ENCODE measurements at regions not wholly inside any gene's neighbourhood (a gene's known extent, or its start where the extent isn't known, plus 50 kb on each side); places are given as distances from the start of the nearest gene placed in this dataset.

DNA sequence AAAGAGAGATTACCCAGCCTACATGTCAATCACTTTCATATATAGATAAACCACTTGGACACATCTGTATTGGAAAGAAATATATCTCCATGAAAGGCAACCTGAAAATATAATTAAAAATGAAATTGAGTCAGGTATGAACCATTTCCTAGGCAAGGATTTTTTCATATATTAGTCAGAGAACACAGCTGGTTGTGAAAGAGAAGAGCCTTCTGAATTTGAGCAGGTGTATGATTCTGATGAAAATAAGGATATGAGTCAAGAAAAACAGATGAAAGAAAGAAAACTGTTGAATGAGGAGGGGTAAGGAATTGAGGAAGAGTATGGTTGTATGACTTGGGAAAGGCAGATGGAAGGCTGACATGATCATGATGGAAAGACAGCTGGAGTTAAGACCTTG is 441.1 kb downstream of the HAO1 start:
- POLR2A ChIA-PET (ENCODE audit: partially characterized antibody): no interaction called here
- H3K9me3 Mint-ChIP-seq: peaks cover 0 to 11% (median 5%) of the 10 kb centered on the region in 8 donors

DNA sequence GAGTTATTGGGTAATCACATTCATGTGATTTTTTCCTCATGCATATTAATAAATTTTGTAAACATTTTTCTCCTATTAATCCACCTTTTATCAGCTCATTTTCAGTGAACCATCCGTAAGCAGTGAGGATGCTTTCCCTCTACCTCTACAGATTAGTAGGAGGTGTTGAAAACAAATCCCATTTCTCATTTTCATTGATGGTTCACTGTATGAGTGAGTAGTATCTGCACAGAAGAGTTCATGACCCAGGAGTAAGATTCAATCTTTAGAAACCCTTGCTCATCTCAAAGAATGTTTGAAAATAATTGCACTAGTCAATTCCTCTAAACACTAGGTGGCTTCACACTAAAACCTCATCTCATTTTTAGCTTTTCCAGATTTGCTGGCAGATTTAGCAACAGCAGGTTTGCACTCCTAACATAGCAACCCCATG is 440.0 kb downstream of the HAO1 start:
- intact Hi-C loops (cut with micrococcal nuclease): no loop called here
- Histone ChIP-seq H3K27ac (ENCODE audit: low read depth, low read length) (no peak overlapping the region), H3K36me3 (ENCODE audit: insufficient read depth, low read length) (no peaks in the 10 kb centered on the region), H3K4me3 (ENCODE audit: low read length in 2 of 2) (no peak overlapping the region), H3K27me3 (ENCODE audit: insufficient read depth, low read length) (no peaks in the 10 kb centered on the region), H3K9me3 (ENCODE audit: control insufficient read depth in 1 of 2, low read length in 2 of 2) (no peaks in the 10 kb centered on the region), H3K4me1 (ENCODE audit: insufficient read depth, low read length) (no peaks in the 10 kb centered on the region)
- no peak overlapping the region for H3K27ac Mint-ChIP-seq
- no peak for DNase-seq
- no peaks in the 10 kb centered on the region for H3K4me1 Mint-ChIP-seq
- H3K36me3 Mint-ChIP-seq: no peaks in the 10 kb centered on the region
- peaks cover 0 to 6% (median 2%) of the 10 kb centered on the region in 8 donors for H3K9me3 Mint-ChIP-seq
- no peak overlapping the region for H3K4me3 Mint-ChIP-seq
- ChIA-PET CTCF (ENCODE audit: partially characterized antibody) (no interaction called here), POLR2A (ENCODE audit: partially characterized antibody) (no interaction called here)
- H3K27me3 Mint-ChIP-seq: no peaks in the 10 kb centered on the region

More for the DNA sequence above, 441.1 kb downstream of the HAO1 start:
- Histone ChIP-seq H3K36me3 (ENCODE audit: insufficient read depth, low read length) (no peaks in the 10 kb centered on the region), H3K9me3 (ENCODE audit: control insufficient read depth in 1 of 2, low read length in 2 of 2) (no peaks in the 10 kb centered on the region), H3K4me3 (ENCODE audit: low read length in 2 of 2) (no peak overlapping the region), H3K27ac (ENCODE audit: low read depth, low read length) (no peak overlapping the region), H3K27me3 (ENCODE audit: insufficient read depth, low read length) (no peaks in the 10 kb centered on the region), H3K4me1 (ENCODE audit: insufficient read depth, low read length) (no peaks in the 10 kb centered on the region)
- intact Hi-C loops (cut with micrococcal nuclease): no loop called here
- no peaks in the 10 kb centered on the region for H3K27me3 Mint-ChIP-seq
- no peak overlapping the region for H3K27ac Mint-ChIP-seq
- H3K4me3 Mint-ChIP-seq: no peak overlapping the region
- CTCF ChIA-PET (ENCODE audit: partially characterized antibody): no interaction called here
- DNase-seq: no peak
- H3K4me1 Mint-ChIP-seq: no peaks in the 10 kb centered on the region
- H3K36me3 Mint-ChIP-seq: no peaks in the 10 kb centered on the region

DNA sequence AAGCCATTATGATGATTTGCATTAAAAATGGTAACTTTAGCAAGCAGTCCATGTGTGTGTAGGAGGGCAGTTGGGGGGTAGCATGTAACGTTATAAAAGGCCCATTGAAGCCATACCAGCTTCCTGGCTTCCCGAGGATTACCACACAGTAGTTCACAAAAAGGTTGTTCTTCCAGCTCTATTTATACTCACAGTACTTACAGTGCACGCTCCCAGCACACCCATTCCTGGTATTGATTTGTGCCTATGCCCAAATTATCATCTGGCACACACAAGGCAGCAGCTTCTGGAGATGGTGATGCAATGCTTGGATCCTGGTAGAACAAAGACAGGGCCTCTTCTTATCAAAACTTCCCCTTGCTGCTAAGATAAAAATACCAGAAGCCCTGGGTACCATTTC is 436.8 kb downstream of the HAO1 start:
- Mint-ChIP-seq H3K27me3 (no peaks in the 10 kb centered on the region), H3K4me1 (no peaks in the 10 kb centered on the region), H3K4me3 (no peak overlapping the region), H3K27ac (no peak overlapping the region), H3K9me3 (peaks cover 0 to 9% (median 4%) of the 10 kb centered on the region in 8 donors), H3K36me3 (no peaks in the 10 kb centered on the region)
- POLR2A ChIA-PET (ENCODE audit: partially characterized antibody): no interaction called here
- Histone ChIP-seq H3K9me3 (ENCODE audit: control insufficient read depth in 1 of 2, low read length in 2 of 2) (no peaks in the 10 kb centered on the region), H3K36me3 (ENCODE audit: insufficient read depth, low read length) (no peaks in the 10 kb centered on the region), H3K27ac (ENCODE audit: low read depth, low read length) (no peak overlapping the region), H3K27me3 (ENCODE audit: insufficient read depth, low read length) (no peaks in the 10 kb centered on the region), H3K4me3 (ENCODE audit: low read length in 2 of 2) (no peak overlapping the region), H3K4me1 (ENCODE audit: insufficient read depth, low read length) (no peaks in the 10 kb centered on the region)
- DNase-seq: no peak
- CTCF ChIA-PET (ENCODE audit: partially characterized antibody): no interaction called here
- intact Hi-C loops (cut with micrococcal nuclease): no loop called here

DNA sequence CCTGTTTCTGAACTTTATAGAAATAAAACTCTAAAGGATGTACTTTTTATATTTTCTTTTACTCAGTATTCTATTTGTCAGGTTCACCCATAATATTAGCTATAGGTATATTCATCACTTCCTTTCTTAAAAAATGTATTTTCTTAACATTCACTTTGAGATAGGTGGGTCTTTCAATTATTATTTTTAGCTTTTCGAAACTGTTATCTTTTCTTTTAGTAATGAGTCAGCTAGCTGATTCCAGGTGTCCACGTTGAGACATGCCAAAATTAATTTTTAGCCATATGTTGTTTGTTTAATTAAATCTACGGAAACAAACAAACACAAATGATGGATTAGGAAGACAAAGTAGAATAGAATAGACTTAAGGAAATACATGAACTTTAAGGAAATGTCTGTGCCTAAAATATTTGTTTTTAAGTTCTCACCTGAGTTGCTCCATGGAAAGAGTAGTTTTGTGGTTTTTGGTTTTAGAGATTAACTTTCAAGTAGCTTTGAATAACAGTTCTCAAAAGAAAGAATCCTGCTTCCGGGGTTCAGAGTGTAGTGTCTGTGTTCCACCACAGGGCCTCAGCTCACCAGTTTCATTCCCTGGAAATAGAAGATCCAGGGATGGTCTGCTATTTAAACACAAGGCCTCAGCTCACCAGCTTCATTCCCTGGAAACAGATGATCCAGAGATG is 435.0 kb downstream of the HAO1 start:
- H3K27ac Mint-ChIP-seq: no peak overlapping the region

DNA sequence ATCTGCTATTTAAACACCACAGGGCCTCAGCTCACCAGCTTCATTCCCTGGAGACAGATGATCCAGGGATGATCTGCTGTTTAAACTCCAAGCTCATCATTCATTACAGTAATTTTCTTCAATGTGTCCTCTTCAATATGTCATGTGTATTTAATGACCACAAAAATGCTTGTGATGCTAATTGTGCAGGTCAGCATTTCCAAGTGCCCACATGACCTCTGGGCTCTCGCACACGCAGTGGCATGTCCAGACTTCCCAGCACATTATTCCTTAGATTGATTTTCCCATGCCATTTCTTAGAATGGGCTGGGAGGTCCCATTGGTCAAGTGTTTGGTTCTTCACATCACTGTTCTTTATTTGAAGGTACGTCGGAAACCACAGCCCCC is 434.4 kb downstream of the HAO1 start:
- no peak for DNase-seq
- Histone ChIP-seq H3K36me3 (ENCODE audit: insufficient read depth, low read length) (no peaks in the 10 kb centered on the region), H3K9me3 (ENCODE audit: control insufficient read depth in 1 of 2, low read length in 2 of 2) (no peaks in the 10 kb centered on the region), H3K4me3 (ENCODE audit: low read length in 2 of 2) (no peak overlapping the region), H3K27ac (ENCODE audit: low read depth, low read length) (no peak overlapping the region), H3K27me3 (ENCODE audit: insufficient read depth, low read length) (no peaks in the 10 kb centered on the region), H3K4me1 (ENCODE audit: insufficient read depth, low read length) (no peaks in the 10 kb centered on the region)
- Mint-ChIP-seq H3K27me3 (no peaks in the 10 kb centered on the region), H3K4me1 (no peaks in the 10 kb centered on the region), H3K27ac (no peak overlapping the region), H3K4me3 (no peak overlapping the region), H3K36me3 (no peaks in the 10 kb centered on the region), H3K9me3 (peaks cover 0 to 11% (median 3%) of the 10 kb centered on the region in 8 donors)
- intact Hi-C loops (cut with micrococcal nuclease): no loop called here
- POLR2A ChIA-PET (ENCODE audit: partially characterized antibody): no interaction called here
- CTCF ChIA-PET (ENCODE audit: partially characterized antibody): no interaction called here

More for the DNA sequence above, 435.0 kb downstream of the HAO1 start:
- DNase-seq: no peak
- Histone ChIP-seq H3K27me3 (ENCODE audit: insufficient read depth, low read length) (no peaks in the 10 kb centered on the region), H3K36me3 (ENCODE audit: insufficient read depth, low read length) (no peaks in the 10 kb centered on the region), H3K4me3 (ENCODE audit: low read length in 2 of 2) (no peak overlapping the region), H3K9me3 (ENCODE audit: control insufficient read depth in 1 of 2, low read length in 2 of 2) (no peaks in the 10 kb centered on the region), H3K4me1 (ENCODE audit: insufficient read depth, low read length) (no peaks in the 10 kb centered on the region), H3K27ac (ENCODE audit: low read depth, low read length) (no peak overlapping the region)
- no peaks in the 10 kb centered on the region for H3K27me3 Mint-ChIP-seq
- H3K36me3 Mint-ChIP-seq: no peaks in the 10 kb centered on the region
- CTCF ChIA-PET (ENCODE audit: partially characterized antibody): no interaction called here
- POLR2A ChIA-PET (ENCODE audit: partially characterized antibody): no interaction called here
- no peak overlapping the region for H3K4me3 Mint-ChIP-seq
- peaks cover 0 to 11% (median 3%) of the 10 kb centered on the region in 8 donors for H3K9me3 Mint-ChIP-seq
- intact Hi-C loops (cut with micrococcal nuclease): no loop called here
- no peaks in the 10 kb centered on the region for H3K4me1 Mint-ChIP-seq

DNA sequence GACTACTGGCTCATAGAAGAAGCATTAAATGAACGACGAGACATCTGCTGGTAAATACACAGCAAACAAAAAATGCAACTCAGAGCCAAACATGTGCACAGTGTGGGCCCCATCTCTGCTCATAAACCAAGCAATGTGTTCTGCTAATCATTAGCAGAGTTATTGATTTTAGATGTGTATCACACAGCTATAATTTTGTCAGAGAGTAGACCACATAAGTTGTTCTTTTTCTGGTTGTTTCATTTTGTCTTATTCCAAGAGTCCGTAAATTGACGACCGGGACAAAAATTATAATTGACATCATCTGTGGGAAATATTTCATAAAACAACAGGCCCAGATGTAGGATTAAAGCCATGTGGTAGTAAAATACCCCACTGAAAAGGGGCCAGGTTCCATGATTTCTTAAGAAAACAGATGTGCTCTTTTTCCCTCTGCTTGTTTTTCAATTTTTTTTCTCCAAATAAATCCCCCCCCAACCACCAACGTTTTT is 423.6 kb downstream of the HAO1 start:
- Histone ChIP-seq H3K27ac (ENCODE audit: low read depth, low read length) (no peak overlapping the region), H3K27me3 (ENCODE audit: insufficient read depth, low read length) (no peaks in the 10 kb centered on the region), H3K4me1 (ENCODE audit: insufficient read depth, low read length) (no peaks in the 10 kb centered on the region), H3K9me3 (ENCODE audit: control insufficient read depth in 1 of 2, low read length in 2 of 2) (no peaks in the 10 kb centered on the region), H3K4me3 (ENCODE audit: low read length in 2 of 2) (no peak overlapping the region), H3K36me3 (ENCODE audit: insufficient read depth, low read length) (no peaks in the 10 kb centered on the region)
- no peaks in the 10 kb centered on the region for H3K4me1 Mint-ChIP-seq
- intact Hi-C loops (cut with micrococcal nuclease): no loop called here
- H3K36me3 Mint-ChIP-seq: no peaks in the 10 kb centered on the region
- no peak overlapping the region for H3K4me3 Mint-ChIP-seq
- H3K27ac Mint-ChIP-seq: no peak overlapping the region
- no peak for DNase-seq
- peaks cover 3 to 14% (median 5%) of the 10 kb centered on the region in 8 donors for H3K9me3 Mint-ChIP-seq
- POLR2A ChIA-PET (ENCODE audit: partially characterized antibody): no interaction called here
- CTCF ChIA-PET (ENCODE audit: partially characterized antibody): no interaction called here
- H3K27me3 Mint-ChIP-seq: no peaks in the 10 kb centered on the region

DNA sequence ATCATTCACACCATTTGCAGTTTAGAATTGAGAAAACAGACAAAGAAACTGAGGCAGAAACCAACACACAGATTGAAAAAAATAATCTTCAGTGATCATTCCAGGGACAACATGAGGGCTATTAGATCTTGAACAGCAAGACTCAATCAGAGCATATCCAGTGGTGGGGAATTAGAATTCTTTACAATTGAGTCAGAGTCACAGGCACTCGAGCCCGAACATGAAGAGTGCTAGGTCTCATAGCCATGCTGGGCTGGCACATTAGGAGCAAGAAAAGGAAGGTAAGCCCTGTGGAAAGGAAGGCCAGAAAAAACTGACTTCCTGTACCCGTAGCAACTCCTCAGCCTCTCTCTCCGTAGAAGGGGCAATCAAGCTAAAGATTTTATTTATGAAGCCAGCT is 419.9 kb downstream of the HAO1 start:
- Histone ChIP-seq H3K4me3 (ENCODE audit: low read length in 2 of 2) (no peak overlapping the region), H3K4me1 (ENCODE audit: insufficient read depth, low read length) (no peaks in the 10 kb centered on the region), H3K9me3 (ENCODE audit: control insufficient read depth in 1 of 2, low read length in 2 of 2) (no peaks in the 10 kb centered on the region), H3K27ac (ENCODE audit: low read depth, low read length) (no peak overlapping the region), H3K36me3 (ENCODE audit: insufficient read depth, low read length) (no peaks in the 10 kb centered on the region), H3K27me3 (ENCODE audit: insufficient read depth, low read length) (no peaks in the 10 kb centered on the region)
- ChIA-PET CTCF (ENCODE audit: partially characterized antibody) (no interaction called here), POLR2A (ENCODE audit: partially characterized antibody) (no interaction called here)
- DNase-seq: no peak
- intact Hi-C loops (cut with micrococcal nuclease): no loop called here
- no peaks in the 10 kb centered on the region for H3K4me1 Mint-ChIP-seq
- H3K27ac Mint-ChIP-seq: no peak overlapping the region
- H3K9me3 Mint-ChIP-seq: peaks cover 0 to 10% (median 5%) of the 10 kb centered on the region in 8 donors
- H3K27me3 Mint-ChIP-seq: no peaks in the 10 kb centered on the region
- H3K36me3 Mint-ChIP-seq: no peaks in the 10 kb centered on the region
- H3K4me3 Mint-ChIP-seq: no peak overlapping the region
